NOMO-1 (cell line): ENCODE measurements at regions not wholly inside any gene's neighbourhood (a gene's known extent, or its start where the extent isn't known, plus 50 kb on each side); places are given as distances from the start of the nearest gene placed in this dataset.

Experiments
- DNase-seq, 2 experiments: peaks; one replicate each; lab custom pipeline; 2025; ENCODE audit not compliant: unreplicated experiment in 2 of 2; lab: John Stamatoyannopoulos, UW

DNA sequence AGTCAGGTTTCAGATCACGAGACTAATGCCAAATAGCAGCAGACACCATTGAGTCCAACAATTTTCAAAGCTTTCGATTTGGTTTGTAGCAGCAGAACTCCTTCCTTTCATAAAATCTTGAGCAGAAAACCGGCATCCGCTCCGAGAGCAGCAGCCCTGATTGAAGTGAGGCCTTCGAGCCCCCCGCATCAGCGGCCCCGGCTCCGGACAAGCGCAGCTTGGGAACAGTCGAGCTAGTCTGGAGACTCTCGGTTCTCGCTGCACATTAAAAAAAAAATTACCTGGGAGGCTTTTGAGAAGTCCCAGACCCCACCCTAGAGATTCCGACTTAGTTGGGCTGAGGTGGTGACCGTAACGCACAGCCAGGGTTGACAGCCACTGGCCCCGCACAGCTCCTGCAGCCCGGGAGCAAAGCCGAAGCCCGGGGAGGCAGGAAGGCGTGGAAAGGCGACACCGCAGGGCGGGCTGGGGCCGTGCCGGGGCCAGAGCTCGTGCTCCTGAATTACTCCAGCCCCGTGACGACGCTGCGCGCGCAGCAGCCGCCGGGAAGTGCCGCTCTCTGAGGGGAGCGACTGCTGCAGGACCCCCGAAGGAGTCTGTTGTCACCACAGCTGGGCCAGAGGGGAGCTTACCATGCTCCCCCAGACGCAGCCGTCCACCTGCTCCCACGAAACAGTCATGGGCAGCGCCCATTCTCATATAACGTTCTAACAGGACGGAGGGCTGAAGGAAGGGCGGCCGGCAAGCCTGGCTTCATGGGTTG, 57.8 kb downstream of the SPATA19 start:
- no peak for DNase-seq

DNA sequence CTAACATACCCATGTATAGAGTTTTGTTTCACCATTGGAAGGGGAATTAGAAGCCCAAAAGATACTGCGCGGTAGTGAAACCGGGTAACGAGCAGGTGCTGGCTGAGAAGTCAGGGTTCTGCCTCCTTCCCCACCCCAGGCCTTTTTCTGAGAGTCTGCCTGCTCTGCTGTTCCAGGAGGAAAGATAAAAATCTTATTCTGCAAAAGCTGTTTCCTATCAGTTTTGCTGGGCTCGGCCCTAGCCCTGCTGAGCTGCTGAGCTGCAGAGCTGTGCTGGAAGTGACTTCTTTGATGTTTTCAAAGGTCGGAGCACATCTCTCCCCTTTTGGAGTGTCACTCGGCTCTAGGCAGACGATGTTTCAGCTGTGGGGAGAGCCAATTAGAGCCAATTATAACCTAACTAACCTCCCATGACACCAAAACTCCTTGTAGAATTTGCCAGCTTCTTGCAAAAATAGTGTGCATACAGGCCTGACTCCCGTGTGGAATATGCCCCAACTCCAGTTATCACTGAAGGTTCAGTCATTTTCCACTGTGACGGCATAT, 59.4 kb downstream of the SPATA19 start:
- DNase-seq, result no peak

DNA sequence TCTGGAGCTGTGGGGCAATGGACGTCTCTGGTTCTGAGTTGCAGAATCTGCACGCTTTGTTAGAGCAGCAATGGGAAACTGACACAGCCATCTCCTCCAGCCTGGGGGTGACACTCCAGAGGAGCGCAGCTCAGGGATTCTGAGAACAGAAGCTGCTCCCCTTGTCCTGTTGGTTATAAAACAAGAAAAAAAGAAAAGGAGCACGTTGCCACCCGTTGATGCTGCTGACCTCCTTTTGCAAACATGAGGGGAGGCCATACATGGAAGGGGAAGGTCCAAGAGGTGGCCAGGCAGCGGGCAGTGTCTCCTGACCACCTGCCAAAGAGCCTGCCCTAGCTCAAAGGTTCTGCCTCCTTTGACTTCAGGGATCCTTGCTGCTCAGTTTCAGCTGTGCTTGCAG, 61.0 kb downstream of the SPATA19 start:
- no peak for DNase-seq

DNA sequence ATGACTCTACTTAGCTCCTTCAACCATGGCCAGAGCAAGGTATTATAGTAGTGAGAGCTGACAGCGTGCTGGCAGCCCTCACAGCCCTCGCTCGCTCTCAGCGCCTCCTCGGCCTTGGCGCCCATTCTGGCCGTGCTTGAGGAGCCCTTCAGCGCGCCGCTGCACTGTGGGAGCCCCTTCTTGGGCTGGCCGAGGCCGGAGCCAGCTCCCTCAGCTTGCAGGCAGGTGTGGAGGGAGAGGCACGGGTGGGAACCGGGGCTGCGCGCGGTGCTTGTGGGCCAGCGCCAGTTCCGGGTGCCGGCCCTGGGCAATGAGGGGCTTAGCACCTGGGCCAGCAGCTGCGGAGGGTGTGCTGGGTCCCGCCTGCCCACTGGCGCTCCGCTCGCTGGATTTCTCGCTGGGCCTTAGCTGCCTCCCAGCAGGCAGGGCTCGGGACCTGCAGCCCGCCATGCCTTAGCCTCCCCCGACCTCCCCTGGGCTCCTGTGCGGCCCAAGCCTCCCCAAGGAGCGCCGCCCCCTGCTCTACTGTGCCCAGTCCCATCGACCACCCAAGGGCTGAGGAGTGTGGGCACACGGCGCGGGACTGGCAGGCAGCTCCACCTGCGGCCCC, 63.1 kb downstream of the SPATA19 start:
- no peak for DNase-seq

DNA sequence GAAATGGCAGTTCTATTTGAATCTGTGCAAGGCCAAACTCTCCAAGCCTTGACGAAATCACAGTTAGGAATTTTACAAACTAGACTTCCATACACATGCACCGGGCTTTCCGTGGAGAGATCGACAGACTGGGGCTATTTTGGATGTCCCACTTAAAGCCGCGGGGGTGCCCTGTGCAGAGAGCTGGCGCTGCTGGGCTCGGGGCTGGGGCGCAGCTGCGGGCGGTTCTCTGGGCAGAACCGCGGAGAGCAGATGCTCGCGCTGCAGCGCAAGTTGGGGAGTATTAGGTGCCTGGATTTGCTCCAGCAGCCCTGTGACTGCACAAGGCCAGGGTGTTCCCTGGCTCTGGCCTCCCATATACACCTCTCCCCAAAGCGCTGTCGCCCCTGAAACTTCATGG, 67.2 kb downstream of the SPATA19 start:
- no peak for DNase-seq

DNA sequence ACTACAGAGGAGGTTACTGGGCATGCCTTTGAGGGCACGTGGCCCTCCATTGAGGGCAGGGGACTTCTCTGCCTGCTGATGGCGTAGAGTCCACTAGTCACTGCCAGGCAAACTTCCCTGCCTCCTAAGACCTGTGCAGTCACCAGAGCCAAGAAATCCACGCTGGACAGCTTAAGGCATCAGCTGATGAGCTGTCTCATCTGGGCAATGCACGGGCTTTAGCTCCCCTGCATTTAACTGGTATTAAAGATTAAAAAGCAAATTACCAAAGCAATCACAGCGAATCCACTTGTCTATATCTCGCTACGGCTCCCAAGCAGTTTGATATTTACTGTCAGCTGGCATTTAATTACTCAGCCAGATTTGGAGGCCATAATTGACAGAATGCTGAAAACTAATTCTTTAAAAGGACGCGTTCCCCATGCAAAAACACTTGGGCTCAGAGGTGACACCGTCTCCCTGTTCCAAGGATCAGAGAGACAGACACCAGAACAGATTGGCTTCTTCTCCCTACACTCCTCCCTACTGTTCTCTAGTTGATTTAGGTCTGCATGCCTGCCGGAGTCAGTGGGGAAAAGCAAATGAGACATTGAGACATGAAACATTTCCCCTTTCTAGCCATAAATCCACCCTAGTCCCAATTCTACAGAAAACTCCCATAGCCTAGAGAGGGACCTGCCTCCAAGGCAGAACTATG, 68.5 kb downstream of the SPATA19 start:
- DNase-seq, result no peak

DNA sequence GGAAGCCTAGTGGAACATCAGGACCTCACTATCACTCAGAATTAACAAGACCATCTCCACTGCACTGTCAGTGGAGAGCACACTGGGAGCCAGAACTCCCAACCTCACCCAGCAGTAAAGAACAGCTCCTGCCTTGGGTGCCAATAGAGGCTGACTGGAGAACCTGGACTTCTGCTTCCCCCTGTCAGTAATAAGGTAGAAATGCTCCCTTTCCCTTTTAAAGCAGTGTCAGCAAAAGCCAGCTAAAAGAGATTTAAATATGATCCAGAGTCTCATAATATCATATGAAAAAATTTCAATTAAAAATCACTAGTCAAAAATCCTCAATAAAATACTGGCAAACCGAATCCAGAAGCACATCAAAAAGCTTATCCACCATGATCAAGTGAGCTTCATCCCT, 82.8 kb downstream of the SPATA19 start:
- no peak for DNase-seq

DNA sequence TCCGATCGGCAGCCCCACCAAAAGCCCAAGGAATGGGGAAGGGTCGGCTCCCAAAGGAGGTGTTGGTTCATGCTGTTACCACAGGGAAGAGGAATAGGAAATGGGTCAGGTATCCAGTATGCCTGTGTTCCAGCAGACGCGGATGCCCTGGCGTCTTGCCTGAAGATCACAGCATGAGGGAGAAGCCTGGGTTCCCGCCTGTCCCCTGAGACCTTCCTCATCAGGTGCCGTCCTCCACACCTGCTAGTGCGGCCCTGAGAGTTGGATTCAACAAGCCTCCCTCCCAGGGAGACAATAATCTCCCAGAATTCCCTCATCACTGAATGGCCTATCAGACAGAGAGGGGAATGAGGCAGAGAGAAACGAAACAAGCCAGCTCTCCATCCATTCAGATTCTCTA, 92.2 kb downstream of the SPATA19 start:
- DNase-seq, result no peak

DNA sequence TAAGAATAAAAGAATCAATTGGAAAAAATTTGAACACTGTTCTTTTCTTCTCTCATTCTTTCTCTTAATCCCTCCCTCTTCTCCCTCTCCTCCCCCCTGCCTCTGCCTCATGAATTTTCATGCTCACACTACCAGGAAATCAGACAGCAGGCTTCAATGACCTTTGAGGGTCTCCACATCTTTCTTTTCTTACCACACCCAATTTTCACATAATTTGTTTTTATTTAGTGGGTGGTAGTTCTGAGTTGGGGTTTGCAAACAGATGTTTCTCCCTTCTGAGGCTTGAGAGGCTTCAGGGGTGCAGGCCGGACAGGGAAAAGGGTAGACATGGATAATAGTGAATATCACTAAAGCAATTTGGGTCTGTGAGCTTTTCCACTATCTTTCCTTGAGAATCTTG, 95.5 kb downstream of the SPATA19 start:
- no peak for DNase-seq

DNA sequence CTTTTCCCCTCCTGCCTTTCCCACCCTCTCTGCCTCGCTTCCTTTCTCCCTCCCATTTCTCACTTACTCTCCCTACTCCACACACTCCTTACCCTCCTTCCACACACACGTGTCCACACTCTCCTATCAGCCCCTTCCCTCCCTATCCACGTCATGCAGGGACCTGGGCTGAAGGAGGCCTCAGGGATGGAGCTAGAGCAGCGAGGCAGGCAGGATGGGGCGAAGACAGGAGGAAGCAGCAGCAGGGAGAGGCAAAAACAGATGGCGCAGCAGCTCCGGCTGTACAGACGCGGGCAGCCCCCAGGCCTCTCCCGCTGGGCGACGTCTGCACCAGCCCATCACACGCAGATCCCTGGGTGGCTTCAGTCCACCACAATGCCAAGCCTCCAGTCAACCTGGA, 97.9 kb downstream of the SPATA19 start:
- DNase-seq, result no peak

DNA sequence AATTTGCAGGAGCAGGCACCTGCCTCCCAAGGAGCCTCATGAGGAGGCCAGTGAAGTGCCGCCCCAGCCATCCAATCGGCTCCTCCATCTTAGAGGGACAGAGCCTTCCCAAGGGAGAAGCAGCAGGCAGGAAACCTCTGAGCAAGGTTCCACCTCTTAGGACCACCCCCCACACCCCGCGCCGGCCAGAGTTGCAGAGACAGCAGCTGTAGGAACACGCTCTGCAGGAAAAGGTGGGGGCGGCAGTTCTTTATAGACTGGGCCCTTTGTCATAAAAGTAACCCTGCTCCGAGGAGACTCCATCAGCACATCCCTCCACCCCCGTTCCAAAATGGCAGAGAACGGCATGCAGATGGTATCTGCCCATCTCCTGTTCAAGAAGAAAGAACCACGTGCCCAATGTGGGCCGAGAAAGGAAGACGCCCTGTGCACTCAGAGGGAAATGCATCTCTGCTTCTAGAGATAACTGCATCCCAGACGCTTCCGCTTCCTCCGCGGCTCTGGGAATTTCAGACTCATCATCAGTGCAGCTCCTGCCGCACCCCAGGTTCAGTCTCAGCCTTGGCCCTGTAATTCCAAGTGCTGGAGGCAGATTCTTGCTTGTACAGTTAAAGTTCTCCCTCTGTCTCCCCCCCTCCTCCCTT, 98.5 kb downstream of the SPATA19 start:
- no peak for DNase-seq

DNA sequence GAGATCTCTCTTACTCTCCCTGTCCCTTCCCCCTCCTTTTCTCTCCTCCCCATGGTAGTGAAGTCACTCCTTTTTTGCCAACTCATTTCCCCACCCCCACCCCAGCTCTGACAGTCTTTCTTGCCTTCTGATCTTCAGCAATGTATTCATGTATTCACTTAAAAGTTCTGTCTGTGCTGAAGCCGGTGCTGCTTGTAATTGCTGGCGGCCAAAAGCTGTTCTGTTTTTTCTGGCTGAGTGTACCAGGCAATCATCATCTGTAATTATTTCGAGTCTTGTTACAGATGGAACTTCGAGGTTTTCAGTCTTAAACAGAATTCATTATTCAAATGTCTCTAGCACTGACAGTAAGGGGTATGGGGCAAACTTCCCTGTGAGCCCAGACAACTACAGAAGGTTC, 99.5 kb downstream of the SPATA19 start:
- DNase-seq, result no peak

DNA sequence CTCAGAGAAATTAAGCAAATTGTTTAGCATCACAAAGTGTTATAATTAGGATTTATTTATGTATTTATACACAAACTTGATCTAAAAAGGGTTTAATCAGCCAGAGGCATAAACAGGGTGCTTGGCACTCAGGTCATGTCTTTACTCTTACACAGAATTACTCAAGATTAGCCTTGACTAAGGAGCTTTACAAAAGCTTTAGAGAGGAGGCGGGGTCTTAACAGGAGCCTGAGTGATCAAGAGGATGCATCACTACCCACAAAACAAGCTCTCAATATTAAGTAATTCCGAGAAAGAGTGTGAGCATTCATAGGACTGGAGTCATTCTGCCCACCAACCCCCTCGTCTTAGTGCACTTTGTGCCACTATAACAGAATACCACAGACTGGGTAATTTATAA, 103.0 kb downstream of the SPATA19 start:
- no peak for DNase-seq

DNA sequence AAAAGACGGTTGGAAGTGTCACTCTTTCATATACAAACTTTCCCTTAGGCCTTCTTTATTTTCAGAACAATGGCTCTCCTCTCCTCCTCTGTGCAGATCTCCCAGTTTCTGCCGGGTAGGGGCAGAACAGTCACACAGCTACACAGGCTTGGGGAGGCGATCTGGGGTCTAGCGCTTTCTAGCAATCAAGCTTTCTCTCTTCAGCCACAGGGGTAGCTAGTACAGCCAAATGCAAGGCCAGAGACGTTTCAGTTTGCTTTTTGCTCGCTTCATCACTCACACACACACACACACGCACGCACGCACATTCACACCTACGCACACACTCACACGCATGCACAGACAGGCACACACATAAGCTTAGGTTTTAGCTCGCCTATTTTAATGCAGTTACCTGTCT, 104.3 kb downstream of the SPATA19 start:
- no peak for DNase-seq

DNA sequence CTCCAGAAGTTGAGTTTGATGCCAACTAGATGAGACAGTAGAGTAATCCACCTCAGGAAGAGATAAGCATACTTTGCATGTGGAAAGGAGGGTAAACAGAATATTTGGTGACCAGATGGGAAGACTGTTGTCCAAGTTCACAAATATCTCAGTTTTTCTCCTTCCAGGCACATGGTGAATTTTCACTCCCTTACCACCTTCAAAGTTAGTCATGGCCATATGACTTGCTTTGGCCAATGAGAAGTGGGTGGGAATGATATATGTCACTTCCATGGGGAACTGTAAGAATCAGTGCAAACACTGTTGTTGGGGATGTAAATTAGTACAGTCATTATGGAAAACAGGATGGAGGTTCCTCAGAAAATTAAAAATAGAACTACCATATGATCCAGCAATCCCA, 105.8 kb downstream of the SPATA19 start:
- DNase-seq, result no peak

DNA sequence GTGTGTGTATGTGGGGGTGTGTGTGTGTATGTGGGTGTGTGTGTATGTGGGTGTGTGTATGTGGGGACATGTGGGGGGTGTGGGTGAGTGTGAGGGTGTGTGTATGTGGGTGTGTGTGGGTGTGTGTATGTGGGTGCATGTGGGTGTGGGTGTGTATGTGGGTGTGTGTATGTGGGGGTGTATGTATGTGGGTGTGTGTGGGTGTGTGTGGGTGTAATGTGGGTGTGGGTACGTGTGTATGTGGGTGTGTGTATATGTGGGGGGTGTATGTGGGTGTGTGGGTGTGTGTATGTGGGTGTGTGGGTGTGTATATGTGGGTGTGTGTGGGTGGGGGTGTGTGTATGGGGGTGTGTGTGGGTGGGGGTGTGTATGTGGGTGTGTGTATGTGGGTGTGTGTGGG, 106.7 kb downstream of the SPATA19 start:
- no peak for DNase-seq

DNA sequence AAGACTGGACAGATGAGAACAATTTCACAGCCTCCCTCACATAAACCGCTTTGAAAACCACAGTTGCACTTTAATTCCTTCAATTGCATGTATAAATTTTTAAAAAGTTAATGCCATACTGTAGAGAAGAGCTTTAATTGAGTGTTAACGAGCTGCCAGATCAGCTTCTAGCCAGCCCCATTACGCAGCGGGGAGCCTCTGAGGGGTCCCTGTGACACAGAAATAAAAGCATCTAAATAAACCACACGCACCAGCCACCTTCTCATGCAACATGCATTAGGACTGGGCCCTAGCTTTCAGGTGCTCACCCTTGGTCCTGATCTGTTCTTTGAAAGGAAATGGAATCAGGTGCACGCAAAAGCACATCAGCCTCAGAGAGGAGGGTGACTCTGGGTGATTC, 111.7 kb downstream of the SPATA19 start:
- no peak for DNase-seq

DNA sequence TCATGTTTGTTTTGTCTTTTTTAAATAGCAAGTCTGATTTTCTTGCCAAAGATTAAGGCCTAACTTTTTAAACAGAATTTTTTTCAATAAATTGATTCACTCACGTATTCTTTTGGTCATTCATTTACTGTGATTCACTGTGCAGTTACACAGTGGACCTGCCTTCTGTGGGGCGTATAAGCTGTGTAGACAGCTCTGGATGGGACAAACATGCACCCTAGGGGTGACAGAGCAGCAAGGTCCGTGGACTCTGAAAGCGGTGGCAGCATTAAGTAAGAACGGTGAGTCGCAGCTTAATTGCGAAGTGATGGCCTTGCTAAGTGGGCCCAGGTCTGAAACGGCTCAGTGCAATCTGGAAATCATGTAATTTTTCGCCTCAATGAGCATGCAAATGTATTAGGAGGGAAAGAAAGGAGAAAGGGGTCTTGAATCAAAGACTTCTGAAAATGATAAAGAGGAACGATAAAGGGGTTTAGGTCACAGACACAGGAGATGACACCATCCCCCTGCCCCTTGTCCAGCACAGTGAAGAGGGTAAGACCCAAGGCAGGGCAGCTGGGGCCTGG, 113.1 kb downstream of the SPATA19 start:
- no peak for DNase-seq

DNA sequence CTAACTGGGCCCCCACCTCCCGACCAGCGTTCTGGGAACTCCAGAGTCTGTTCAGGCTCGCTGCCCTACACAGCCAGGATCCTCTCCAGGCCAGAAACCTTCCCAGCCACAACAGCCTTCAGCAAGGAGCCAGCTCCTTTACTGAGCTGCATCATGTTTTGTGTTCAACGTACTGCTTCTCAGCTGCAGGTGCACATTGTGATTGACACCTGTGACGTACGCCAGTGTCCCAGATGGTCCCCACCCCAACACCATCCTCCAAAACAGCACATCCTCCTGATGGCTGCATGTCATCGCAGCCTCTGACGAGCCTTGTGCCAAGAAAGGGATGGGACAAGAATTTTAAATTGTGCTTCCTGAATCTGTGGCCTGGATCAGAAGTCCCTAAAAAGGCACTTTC, 117.5 kb downstream of the SPATA19 start:
- no peak for DNase-seq

DNA sequence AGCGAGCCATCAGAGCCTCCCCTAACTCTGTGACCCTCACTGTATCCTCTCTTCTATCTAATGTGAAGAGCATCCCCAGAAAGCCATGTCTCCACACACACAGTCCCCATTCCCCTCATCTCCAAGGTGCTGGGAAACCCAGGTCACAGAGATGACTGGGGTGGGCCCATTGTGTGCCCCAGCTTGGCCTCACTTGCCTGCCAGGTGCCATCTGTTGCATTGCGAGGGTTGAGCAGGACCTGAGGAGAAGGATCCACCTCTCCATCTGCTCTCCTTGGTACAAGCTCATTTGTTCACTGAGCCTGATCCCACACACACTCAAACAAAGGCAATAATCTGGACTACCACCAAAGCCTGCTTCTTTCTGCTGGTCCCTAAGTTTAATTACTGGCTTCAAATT, 118.8 kb downstream of the SPATA19 start:
- DNase-seq, result no peak

DNA sequence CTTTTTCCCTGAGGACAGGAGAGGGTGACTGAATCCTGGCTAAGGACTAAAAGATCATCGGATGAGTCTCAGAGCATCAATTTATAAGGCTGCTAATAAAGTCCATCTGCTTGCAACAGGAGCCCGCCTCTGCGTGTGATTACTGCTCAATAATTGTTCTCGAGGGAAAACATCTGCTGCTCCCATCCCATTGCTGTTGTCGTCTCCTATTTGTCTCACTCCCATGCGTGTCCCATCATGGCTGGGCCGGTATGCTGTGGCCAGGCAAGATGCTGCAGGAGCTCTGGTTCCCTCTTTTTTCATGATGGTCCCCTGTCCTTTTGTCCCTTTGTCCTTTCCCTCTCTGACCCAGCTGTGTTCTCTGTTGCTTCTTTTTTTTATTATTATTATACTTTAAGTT, 121.2 kb downstream of the SPATA19 start:
- no peak for DNase-seq
